Endodermal cell (in vitro differentiated cells): ENCODE measurements at regions not wholly inside any gene's neighbourhood (a gene's known extent, or its start where the extent isn't known, plus 50 kb on each side); places are given as distances from the start of the nearest gene placed in this dataset.

Experiments
- DNase-seq: peaks from one replicate; pipeline ENCODE4 v3.0.0-alpha.2; 2017
- H3K27ac ChIP-seq: 2 replicates; pipeline ENCODE4 v1.5.1; 2013; ENCODE audit warnings: mild to moderate bottlenecking, low read depth, low read length, moderate library complexity
- H3K27me3 ChIP-seq: 2 replicates; pipeline ENCODE4 v1.6.1; 2013; ENCODE audit warnings: mild to moderate bottlenecking, low read length, moderate library complexity; ENCODE audit not compliant: insufficient read depth, control insufficient read depth, poor library complexity, severe bottlenecking
- H3K36me3 ChIP-seq: 2 replicates; pipeline ENCODE4 v1.7.0; 2013; ENCODE audit warnings: mild to moderate bottlenecking, low read length, moderate library complexity; ENCODE audit not compliant: control insufficient read depth, insufficient read depth
- H3K4me1 ChIP-seq: one replicate; pipeline ENCODE4 v1.7.0; 2013; ENCODE audit warnings: low read length; ENCODE audit not compliant: control insufficient read depth, insufficient read depth
- H3K4me3 ChIP-seq: 2 replicates; pipeline ENCODE4 v1.5.1; 2013; ENCODE audit warnings: mild to moderate bottlenecking, low read length, moderate library complexity
- H3K9ac ChIP-seq: 2 replicates; pipeline ENCODE4 v1.6.1; 2013; ENCODE audit warnings: mild to moderate bottlenecking, low read length, moderate library complexity; ENCODE audit not compliant: poor library complexity, severe bottlenecking; ENCODE audit errors: extremely low read depth
- H3K9me3 ChIP-seq: 2 replicates; pipeline ENCODE4 v1.6.1; 2013; ENCODE audit warnings: mild to moderate bottlenecking, low read length, moderate library complexity; ENCODE audit not compliant: control insufficient read depth
- H3K27ac Mint-ChIP-seq: 2 replicates; pipeline ENCODE4 v1.8.0; 2020; ENCODE audit warnings: mixed read lengths
- H3K27me3 Mint-ChIP-seq: 2 replicates; pipeline ENCODE4 v1.8.0; 2021; ENCODE audit warnings: mild to moderate bottlenecking, mixed read lengths; ENCODE audit not compliant: insufficient read depth
- H3K36me3 Mint-ChIP-seq: 2 replicates; pipeline ENCODE4 v1.8.0; 2020; ENCODE audit warnings: low read depth, mixed read lengths
- H3K4me1 Mint-ChIP-seq: 2 replicates; pipeline ENCODE4 v1.8.0; 2020; ENCODE audit warnings: mixed read lengths
- H3K4me3 Mint-ChIP-seq: 2 replicates; pipeline ENCODE4 v1.8.0; 2020; ENCODE audit warnings: mild to moderate bottlenecking, moderate library complexity, mixed read lengths
- H3K9me3 Mint-ChIP-seq: 2 replicates; pipeline ENCODE4 v1.8.0; 2020; ENCODE audit warnings: mild to moderate bottlenecking, mixed read lengths
- WGBS, 2 experiments: methylation state at CpG; one replicate each; pipeline versions ENCODE4 v1.1.5 to v1.1.7; 2013; ENCODE audit warnings: missing lambda C conversion rate in 2 of 2, mixed read lengths in 1 of 2; ENCODE audit not compliant: insufficient coverage in 1 of 2, insufficient read length in 1 of 2; 5-methylcytosine and 5-hydroxymethylcytosine counted together
- TF ChIP-seq, protein P1 (sequence below): fragments of 200-600 bp; sonication (generic); conservative IDR thresholded peaks from 2 replicates; pipeline ENCODE4 v1.5.0; 2021; ENCODE audit warnings: antibody characterized with exemption, mild to moderate bottlenecking

DNA sequence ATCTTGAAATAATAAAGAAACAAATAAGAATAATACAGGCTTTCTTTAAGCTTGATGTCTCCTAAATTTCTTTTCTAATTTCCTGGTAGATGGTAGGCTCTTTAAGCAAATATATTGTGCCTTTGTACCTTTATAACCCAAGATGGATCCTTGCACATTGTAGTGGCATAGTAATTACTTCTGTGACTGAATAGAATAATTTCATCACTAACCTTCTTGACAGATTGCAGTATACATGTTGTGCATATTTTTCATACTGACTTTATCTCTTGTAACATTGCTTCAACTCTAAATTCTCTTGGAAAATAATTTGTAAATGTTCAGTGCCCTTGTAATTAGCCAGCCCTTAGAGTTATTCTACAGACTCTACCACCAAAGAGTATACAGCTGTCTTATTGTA lies 1433.8 kb upstream of the GBE1 start:
- Mint-ChIP-seq H3K27me3 (no peaks in the 10 kb centered on the region), H3K36me3 (no peaks in the 10 kb centered on the region), H3K4me1 (peaks cover 9% of the 10 kb centered on the region), H3K27ac (no peak overlapping the region), H3K9me3 (no peaks in the 10 kb centered on the region), H3K4me3 (no peak overlapping the region)
- Histone ChIP-seq H3K9ac (no peak overlapping the region), H3K9me3 (no peaks in the 10 kb centered on the region), H3K4me1 (peaks cover 2% of the 10 kb centered on the region), H3K27ac (no peak overlapping the region), H3K27me3 (no peaks in the 10 kb centered on the region), H3K36me3 (no peaks in the 10 kb centered on the region), H3K4me3 (no peak overlapping the region)
- TF ChIP-seq, protein P1, sequence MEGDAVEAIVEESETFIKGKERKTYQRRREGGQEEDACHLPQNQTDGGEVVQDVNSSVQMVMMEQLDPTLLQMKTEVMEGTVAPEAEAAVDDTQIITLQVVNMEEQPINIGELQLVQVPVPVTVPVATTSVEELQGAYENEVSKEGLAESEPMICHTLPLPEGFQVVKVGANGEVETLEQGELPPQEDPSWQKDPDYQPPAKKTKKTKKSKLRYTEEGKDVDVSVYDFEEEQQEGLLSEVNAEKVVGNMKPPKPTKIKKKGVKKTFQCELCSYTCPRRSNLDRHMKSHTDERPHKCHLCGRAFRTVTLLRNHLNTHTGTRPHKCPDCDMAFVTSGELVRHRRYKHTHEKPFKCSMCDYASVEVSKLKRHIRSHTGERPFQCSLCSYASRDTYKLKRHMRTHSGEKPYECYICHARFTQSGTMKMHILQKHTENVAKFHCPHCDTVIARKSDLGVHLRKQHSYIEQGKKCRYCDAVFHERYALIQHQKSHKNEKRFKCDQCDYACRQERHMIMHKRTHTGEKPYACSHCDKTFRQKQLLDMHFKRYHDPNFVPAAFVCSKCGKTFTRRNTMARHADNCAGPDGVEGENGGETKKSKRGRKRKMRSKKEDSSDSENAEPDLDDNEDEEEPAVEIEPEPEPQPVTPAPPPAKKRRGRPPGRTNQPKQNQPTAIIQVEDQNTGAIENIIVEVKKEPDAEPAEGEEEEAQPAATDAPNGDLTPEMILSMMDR = no peak
- DNase-seq = no peak

DNA sequence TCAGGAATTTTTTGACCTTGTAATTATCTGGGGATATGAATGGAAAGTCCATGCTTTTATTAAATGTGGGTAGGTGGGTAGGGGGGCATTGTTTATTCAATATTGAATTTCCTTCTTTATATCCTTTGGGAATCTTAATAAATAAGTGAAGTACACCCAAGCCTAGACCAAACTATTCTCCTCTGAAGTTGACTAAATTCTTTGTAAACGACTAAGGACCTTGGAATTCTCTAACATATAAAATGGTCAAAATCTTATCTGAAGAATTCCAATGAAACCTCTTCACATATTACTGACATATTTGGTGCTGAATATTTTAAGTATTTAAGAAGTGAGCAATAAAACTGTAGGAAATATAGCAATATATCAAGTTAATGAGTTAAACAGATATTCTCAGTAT lies 1432.1 kb upstream of the GBE1 start:
- Histone ChIP-seq H3K27me3 (no peaks in the 10 kb centered on the region), H3K36me3 (no peaks in the 10 kb centered on the region), H3K4me1 (peaks cover 2% of the 10 kb centered on the region), H3K4me3 (no peak overlapping the region), H3K27ac (no peak overlapping the region), H3K9ac (no peak overlapping the region), H3K9me3 (no peaks in the 10 kb centered on the region)
- WGBS, 2 experiments = 100% methylated on average over 1 of the region's 1 CpG; no CpG with 5 or more reads in 1 of the 2 experiments
- H3K9me3 Mint-ChIP-seq = no peaks in the 10 kb centered on the region
- no peak overlapping the region for H3K4me3 Mint-ChIP-seq
- H3K27ac Mint-ChIP-seq = no peak overlapping the region
- no peaks in the 10 kb centered on the region for H3K36me3 Mint-ChIP-seq
- peaks cover 9% of the 10 kb centered on the region for H3K4me1 Mint-ChIP-seq
- DNase-seq = no peak
- TF ChIP-seq, protein P1 = no peak
- no peaks in the 10 kb centered on the region for H3K27me3 Mint-ChIP-seq

DNA sequence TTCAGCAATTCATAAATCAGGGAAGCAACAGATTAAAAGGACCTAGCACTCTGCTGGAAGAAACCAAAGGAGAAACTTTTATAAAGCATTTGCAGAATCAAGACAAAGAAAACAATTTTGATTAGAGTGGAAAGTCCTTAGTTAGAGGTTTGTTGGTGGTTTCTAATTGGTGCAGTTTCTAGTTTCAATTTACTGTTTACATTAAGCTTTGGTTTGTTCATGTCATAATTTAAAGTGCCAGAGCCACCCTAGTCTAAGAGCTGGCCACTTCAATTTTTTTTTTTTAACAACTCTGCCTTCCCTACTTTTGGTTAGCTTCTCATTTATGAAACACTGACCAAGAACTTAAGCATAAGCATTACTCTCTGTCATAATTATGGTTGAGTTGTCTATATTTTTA lies 1428.2 kb upstream of the GBE1 start:
- Mint-ChIP-seq H3K4me3 (no peak overlapping the region), H3K27ac (no peak overlapping the region), H3K4me1 (peaks cover 9% of the 10 kb centered on the region), H3K9me3 (peaks cover 15% of the 10 kb centered on the region), H3K36me3 (peaks cover 4% of the 10 kb centered on the region), H3K27me3 (no peaks in the 10 kb centered on the region)
- Histone ChIP-seq H3K36me3 (no peaks in the 10 kb centered on the region), H3K4me3 (no peak overlapping the region), H3K27ac (no peak overlapping the region), H3K4me1 (peaks cover 2% of the 10 kb centered on the region), H3K9me3 (peaks cover 12% of the 10 kb centered on the region), H3K27me3 (no peaks in the 10 kb centered on the region), H3K9ac (no peak overlapping the region)
- no peak for DNase-seq
- TF ChIP-seq, protein P1 = no peak
